ENCODE measurements at regions not wholly inside any gene's neighbourhood (a gene's known extent, or its start where the extent isn't known, plus 50 kb on each side); places are given as distances from the start of the nearest gene placed in this dataset.

GRCh38 chr18:39232490-39232889, 1666.9 kb upstream of the CELF4 start:
- no peak for TF ChIP-seq BACH1 (IDR thresholded peaks at IDR 0.05; ENCODE audit: low read length)
- no peak for TF ChIP-seq JUND (IDR thresholded peaks at IDR 0.05; ENCODE audit: low read length)
- no peak for TF ChIP-seq USF2 (IDR thresholded peaks at IDR 0.05; ENCODE audit: low read length)
- no peak for TF ChIP-seq CTCF (IDR thresholded peaks at IDR 0.05; ENCODE audit: control extremely low read depth in 1 of 3, insufficient read depth in 1 of 3, low read depth in 1 of 3, low read length in 3 of 3)
- no peak for TF ChIP-seq SP1 (IDR thresholded peaks at IDR 0.05; ENCODE audit: low read depth, low read length)
- TF ChIP-seq SRF (IDR thresholded peaks at IDR 0.05; ENCODE audit: low read depth, low read length), result no peak
- no peak for TF ChIP-seq JUN (IDR thresholded peaks at IDR 0.05; ENCODE audit: low read depth, low read length)
- TF ChIP-seq SIN3A (conservative IDR thresholded peaks at IDR 0.05 in 1 of 2, IDR thresholded peaks at IDR 0.05 in 1 of 2; ENCODE audit: low read depth in 1 of 2, low read length in 2 of 2), result no peak
- TF ChIP-seq POLR2A (IDR thresholded peaks at IDR 0.05; ENCODE audit: control extremely low read depth in 1 of 2, low read depth in 2 of 2, low read length in 2 of 2), result no peak
- TF ChIP-seq EGR1 (IDR thresholded peaks at IDR 0.05; ENCODE audit: borderline replicate concordance, low read depth, low read length), result no peak

Data from H1 (cell line).